ENCODE measurements at regions not wholly inside any gene's neighbourhood (a gene's known extent, or its start where the extent isn't known, plus 50 kb on each side); places are given as distances from the start of the nearest gene placed in this dataset.

DNA sequence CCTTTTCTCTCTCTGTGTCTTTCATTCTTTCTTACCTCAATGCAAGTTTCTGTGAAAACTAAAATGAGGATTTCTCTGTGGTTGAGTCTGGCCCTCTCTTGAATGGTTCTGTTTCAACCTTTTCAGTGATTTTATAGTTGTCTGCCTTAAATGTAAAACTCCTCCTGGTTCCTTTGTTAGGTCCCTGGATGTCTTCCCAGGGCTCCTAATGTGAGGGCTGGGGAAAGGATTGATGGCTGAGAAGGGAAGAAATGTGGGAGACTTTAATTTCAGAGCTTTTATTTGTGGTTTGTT lies 90.6 kb upstream of the GRM7 start:
- no peak for DNase-seq (ENCODE audit: extremely low read depth, low read depth, low spot score)

DNA sequence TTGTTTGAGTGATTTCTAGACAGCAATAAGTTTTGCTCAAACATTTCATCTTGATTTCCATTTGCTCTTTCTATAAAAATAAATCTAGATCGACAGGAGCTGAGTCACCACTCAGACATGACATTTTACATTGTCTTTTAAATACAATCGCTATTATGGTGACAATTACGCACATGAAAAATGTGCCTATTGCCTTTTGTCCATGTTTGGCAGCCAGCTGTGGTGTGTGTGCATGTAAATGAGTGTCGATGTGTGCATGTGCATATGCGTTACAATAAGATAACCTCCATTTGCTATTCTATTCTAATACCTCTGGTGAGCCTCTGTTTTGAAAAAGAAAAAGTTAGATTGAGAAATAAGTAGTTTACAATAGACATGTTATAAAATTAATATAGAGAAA lies 89.7 kb upstream of the GRM7 start:
- no peak for DNase-seq (ENCODE audit: extremely low read depth, low read depth, low spot score)

DNA sequence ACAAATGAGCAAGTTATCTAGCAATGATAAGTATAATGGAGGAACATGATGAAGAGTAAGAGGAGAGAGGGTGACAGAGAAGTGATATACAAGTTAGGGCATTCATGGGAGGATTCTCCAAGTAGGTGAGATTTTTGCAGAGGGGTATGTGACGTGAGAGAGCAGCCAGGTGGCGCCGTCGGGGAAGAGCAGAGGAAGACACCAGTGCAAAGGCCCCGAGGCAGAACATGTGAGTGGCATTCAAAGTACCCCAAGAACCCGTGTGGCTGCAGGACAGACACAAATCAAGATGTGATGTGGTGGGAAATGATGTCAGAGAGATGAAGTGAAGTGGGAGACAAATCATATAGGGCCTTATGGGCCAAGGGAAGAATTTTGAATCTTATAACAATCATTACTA lies 81.8 kb upstream of the GRM7 start:
- no peak for DNase-seq (ENCODE audit: extremely low read depth, low read depth, low spot score)

DNA sequence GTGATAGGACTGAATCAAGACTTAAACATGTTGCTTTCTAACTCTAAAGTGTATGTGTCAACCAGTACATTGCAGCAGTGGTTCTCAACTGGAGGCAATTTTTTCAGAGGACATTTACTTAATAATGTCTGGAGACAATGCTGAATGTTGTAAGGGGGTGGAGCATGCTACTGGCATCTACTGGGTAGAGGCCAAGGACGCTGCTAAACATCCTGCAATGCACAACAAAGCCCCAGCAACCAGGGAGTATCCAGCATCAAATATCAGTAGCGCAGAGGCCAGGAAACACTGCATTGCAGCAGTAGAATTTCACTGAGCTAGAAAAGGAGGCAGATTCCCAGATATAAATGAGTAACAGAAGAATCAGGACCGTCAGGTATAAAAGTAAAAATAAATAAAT lies 79.8 kb upstream of the GRM7 start:
- no peak for DNase-seq (ENCODE audit: extremely low read depth, low read depth, low spot score)

DNA sequence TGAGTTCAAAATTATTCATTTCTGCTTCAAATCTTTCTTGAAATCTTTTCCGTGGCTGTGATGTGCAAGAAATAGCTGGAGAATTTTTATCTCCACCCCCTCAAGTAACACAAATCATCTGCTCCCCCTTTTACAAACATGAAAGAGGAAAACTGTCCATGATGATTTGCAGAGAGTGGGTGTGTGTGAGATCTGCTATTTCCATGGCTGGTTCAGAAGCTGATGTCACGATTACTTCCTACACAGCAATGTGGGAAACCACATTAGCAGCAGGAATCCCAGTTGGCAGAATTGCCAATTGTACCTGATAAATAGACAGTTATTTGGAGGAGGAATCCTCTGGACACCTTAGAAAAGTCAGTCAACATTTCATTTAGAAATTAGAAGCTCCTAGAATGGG lies 75.2 kb upstream of the GRM7 start:
- no peak for DNase-seq (ENCODE audit: extremely low read depth, low read depth, low spot score)

DNA sequence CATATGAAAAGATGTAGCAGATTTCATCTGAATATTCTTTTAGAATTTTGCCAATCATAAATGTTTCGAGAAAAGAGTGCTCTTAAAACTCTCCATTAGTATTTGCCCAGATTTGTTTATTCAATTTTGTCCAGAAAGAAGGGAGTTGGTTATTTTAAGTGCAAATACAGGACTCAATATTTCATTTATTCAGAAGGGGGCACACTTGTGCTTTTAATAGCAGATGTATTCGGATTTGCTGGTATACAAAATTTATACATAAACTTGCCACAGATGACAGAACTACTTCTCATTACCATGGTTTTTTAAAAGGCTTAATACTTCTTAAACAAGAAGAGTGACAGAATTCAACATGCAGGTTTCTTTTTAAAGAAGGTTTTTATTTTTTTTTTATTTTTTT lies 69.8 kb upstream of the GRM7 start:
- no peak for DNase-seq (ENCODE audit: extremely low read depth, low read depth, low spot score)

DNA sequence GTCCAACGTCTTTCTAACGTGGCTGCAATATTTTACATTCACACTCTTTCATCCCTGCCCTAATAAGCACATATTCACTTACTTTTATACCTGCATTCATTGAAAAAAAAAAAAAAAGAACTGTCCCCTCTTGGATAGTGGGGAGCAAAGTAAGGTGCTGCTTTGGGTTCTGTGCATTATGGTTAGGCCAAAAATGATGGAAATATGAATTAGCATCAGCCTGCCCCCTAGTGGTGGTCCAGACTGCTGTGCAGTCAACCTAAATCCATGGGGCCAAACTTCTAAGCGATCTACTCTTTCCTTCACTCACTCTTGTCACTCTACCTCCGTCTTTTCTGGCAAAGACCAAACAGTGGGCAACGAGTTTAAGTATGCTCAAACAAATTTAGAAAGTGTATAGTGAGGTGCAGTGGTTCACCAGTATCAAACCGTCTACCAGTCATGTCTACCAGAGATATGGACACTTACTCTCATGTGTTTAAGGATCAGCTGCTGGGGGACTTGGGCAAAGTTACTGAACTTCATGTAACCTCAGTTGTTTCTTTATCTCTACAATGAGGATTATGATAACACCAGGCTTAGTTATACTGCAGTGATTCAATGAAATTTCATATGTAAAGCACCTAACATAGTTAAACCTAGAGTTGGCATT lies 61.5 kb upstream of the GRM7 start:
- DNase-seq (ENCODE audit: extremely low read depth, low read depth, low spot score) = no peak

DNA sequence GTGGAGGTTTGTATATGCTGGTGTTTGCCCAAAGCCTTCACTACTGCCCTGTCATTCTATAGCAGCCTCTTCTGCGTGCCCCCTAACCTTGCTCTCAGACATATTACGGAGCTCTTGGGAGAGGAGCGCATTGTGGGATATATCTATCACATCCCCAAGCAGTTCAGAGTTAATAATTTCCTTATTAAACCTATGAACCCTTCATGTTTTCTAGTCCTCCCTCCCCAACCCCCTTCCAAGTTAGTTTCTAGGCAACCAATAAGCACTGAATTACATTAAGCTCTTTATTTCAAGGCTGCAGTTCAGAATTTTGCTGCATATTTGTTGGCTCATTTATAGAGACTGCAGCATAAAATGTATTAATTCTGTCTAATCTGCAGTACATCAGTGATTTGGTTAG lies 57.3 kb upstream of the GRM7 start:
- no peak for DNase-seq (ENCODE audit: extremely low read depth, low read depth, low spot score)

DNA sequence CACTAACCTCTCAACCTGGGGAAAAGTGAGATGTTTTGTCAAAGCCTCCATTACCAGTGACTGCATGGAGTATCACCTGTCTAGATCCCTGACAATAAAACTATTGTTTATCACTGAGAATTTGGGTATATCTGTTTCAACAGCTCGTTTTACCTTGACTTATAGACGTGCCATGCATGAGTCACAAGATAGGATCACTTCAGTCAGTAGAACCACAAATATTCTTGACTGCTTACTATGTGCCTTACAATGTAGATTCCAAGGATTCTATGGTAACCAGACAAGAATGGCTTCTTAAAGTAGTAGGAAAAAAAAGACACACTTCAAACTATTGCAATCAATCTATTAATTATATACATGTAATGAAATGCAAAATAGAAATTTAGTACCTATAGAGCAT lies 55.7 kb upstream of the GRM7 start:
- DNase-seq (ENCODE audit: extremely low read depth, low read depth, low spot score) = no peak

DNA sequence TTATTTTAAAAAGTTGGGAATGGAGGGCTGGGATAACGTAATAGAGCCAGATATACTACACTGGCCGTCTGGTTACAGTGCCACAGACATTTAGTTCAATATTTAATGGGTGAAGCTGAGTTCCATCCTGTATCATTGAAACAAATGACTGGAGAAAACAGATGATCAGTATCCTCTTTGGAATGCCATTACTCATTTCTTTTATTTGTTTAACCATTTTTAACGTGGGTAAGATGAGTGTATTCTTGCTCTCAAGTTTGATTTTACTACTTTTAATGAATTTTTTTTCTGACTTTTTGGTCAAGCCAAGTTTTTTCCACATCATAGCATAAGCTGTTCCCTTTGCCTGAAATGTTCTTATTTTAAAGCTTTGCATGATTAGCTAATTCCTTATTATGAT lies 53.9 kb upstream of the GRM7 start:
- no peak for DNase-seq (ENCODE audit: extremely low read depth, low read depth, low spot score)

DNA sequence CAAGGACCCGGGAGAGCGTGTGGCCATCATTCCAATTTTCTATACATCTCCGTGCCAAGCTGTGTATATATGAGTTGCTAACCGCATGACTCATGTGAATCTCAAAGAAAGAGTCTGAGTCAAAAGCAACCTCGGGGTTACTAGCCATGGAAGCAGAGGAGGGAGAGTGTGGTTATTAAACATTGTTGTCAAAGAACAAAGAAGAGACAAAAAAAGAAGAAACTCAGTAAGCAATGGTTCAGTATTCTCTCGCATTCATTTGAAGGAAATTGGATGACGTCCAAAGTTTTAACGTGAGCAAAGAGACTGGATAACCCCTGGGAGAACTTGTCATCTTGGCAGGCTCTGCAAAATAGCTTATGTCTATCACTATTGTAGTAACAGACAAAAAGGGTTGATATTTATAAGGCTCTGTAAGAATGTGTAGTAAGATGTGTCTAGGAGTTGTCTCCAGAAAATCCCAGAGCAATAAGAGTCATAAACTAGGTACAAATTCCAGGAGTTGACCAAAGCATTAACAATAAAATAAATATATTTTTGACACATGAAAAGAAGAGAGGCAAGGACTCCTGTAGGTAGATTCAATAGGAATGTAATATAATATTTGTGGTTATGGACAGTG lies 52.8 kb upstream of the GRM7 start:
- no peak for DNase-seq (ENCODE audit: extremely low read depth, low read depth, low spot score)

DNA sequence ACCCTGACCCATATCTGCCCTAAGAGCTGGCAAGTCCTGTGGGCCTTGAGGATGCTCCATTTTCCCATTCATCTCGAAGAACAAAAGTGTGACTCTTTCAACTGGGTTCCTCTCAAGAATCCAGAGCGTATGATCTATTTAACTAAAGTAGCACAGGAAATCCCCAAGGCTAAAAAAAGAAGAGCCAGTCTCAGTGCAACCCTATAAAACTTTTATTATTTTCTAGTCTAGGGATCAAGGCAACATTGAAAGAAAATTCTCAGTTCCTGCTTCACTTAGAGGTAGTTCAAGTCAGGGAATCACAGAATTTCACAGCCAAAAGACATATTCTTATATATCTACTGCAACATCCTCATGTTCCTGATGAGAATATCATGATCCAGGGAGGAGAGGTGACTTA lies 51.6 kb upstream of the GRM7 start:
- DNase-seq (ENCODE audit: extremely low read depth, low read depth, low spot score) = no peak
